Left ventricle myocardium inferior (tissue), 1 donor: ENCODE measurements at regions not wholly inside any gene's neighbourhood (a gene's known extent, or its start where the extent isn't known, plus 50 kb on each side); places are given as distances from the start of the nearest gene placed in this dataset.

ENCODE experiments used
- DNase-seq: peaks from one replicate; pipeline ENCODE4 v3.0.0-alpha.2; 2020
- H3K27ac ChIP-seq: fragments of 200-600 bp; replicated peaks from 2 replicates; pipeline ENCODE4 v1.8.0; 2021
- H3K27me3 ChIP-seq: fragments of 200-600 bp; 2 replicates; pipeline ENCODE4 v1.8.0; 2021; ENCODE audit warnings: low read depth
- H3K36me3 ChIP-seq: fragments of 200-600 bp; 2 replicates; pipeline ENCODE4 v1.8.0; 2021
- H3K4me1 ChIP-seq: fragments of 200-600 bp; 2 replicates; pipeline ENCODE4 v1.8.0; 2021
- H3K4me3 ChIP-seq: fragments of 200-600 bp; 2 replicates; pipeline ENCODE4 v1.8.0; 2021; ENCODE audit warnings: mild to moderate bottlenecking, moderate library complexity
- H3K9me3 ChIP-seq: fragments of 200-600 bp; replicated peaks from 2 replicates; pipeline ENCODE4 v1.8.0; 2021
- CTCF ChIP-seq: fragments of 200-600 bp; IDR thresholded peaks from 2 replicates; pipeline ENCODE4 v1.8.0; 2021; ENCODE audit warnings: antibody characterized with exemption, mild to moderate bottlenecking, borderline replicate concordance
- intact Hi-C: fragments of 100-400 bp; cut with micrococcal nuclease; formaldehyde crosslinking; loops from one replicate; pipeline ENCODE4 v1.11.0; 2022
- donor health status: DM: no; HTN: yes; CAD: no; lungs with severe emphysema.

- no peak for DNase-seq
- Histone ChIP-seq H3K27me3 (no peaks in the 10 kb centered on the region), H3K9me3 (no peaks in the 10 kb centered on the region), H3K4me3 (no peak overlapping the region), H3K36me3 (no peaks in the 10 kb centered on the region), H3K4me1 (no peaks in the 10 kb centered on the region), H3K27ac (no peak overlapping the region)
- intact Hi-C loops: no loop called here
- TF ChIP-seq CTCF: no peak
Measured at GRCh38 chr7:49127359-49127913, 203.1 kb downstream of the CDC14C start.

GRCh38 chr7:49137978-49138377 lies 213.6 kb downstream of the CDC14C start:
- Histone ChIP-seq H3K27ac (no peak overlapping the region), H3K4me1 (no peaks in the 10 kb centered on the region), H3K9me3 (no peaks in the 10 kb centered on the region), H3K4me3 (no peak overlapping the region), H3K27me3 (no peaks in the 10 kb centered on the region), H3K36me3 (no peaks in the 10 kb centered on the region)
- no peak for TF ChIP-seq CTCF
- intact Hi-C loops: no loop called here
- DNase-seq: no peak

DNA sequence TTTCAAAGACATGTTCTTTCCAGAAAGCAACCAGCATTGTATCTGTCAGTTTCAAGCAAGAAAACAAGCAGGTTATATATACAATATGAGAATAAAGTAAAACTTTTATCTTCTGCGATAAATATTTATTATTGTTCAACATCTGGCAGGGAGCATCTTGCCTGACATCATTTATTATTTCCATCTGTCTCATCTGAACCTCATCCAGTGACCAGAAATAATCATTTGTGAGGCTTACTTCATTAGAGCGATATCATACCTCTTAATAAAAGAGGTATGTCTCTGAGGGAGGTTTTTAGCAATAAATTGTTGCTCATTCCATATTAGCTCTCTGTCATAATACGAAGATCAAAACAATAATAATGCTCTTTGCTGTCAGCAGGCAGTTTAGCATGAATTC lies 226.1 kb downstream of the CDC14C start:
- Histone ChIP-seq H3K27ac (no peak overlapping the region), H3K36me3 (no peaks in the 10 kb centered on the region), H3K4me3 (no peak overlapping the region), H3K27me3 (no peaks in the 10 kb centered on the region), H3K9me3 (no peaks in the 10 kb centered on the region), H3K4me1 (no peaks in the 10 kb centered on the region)
- intact Hi-C loops: no loop called here
- no peak for DNase-seq
- no peak for TF ChIP-seq CTCF

- Histone ChIP-seq H3K4me1 (no peaks in the 10 kb centered on the region), H3K27ac (no peak overlapping the region), H3K36me3 (no peaks in the 10 kb centered on the region), H3K27me3 (no peaks in the 10 kb centered on the region), H3K9me3 (no peaks in the 10 kb centered on the region), H3K4me3 (no peak overlapping the region)
- intact Hi-C loops: no loop called here
- no peak for TF ChIP-seq CTCF
- no peak for DNase-seq
Measured at GRCh38 chr7:49151146-49151545, 226.8 kb downstream of the CDC14C start.

DNA sequence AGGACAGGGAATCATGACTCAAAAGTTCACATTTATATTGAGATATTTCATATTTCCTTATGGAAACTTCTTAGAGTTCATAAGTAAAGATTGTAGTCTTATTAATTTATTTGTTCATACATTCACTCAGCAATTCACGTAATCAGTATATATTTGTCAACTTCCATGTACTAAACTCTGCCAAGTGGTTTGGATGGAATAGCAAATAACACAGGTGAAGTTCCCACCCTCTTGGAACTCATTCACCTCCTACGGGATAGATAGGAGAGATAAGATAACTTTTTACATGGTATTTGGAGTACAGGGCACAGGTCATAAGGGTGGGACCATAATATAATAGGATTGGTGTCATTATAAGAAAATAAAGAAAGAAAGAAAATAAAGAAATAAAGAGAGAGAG lies 234.0 kb downstream of the CDC14C start:
- H3K4me3 ChIP-seq: no peak overlapping the region
- intact Hi-C loops: no loop called here
- no peak overlapping the region for H3K27ac ChIP-seq
- H3K36me3 ChIP-seq: no peaks in the 10 kb centered on the region
- TF ChIP-seq CTCF: no peak
- no peak for DNase-seq
- H3K27me3 ChIP-seq: no peaks in the 10 kb centered on the region
- no peaks in the 10 kb centered on the region for H3K4me1 ChIP-seq
- no peaks in the 10 kb centered on the region for H3K9me3 ChIP-seq

DNA sequence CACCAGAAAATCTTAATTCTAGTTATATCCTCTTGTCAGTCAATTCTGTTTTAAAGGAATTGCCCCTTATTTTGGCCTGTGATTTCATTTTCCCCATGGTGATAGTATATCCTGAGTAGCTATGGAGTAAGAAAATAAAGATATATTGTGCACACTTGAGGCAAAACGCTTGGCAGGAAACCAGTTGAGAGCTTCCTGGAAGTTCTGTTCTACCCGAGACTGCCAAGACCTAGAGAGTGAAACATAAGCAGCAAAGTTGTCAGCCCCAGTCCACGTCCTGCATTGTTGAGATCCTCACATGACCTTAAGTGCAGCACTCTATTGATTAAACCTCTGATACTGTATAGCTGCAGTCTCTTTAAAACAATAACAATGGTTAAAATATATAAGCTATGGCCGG lies 235.2 kb downstream of the CDC14C start:
- no peaks in the 10 kb centered on the region for H3K27me3 ChIP-seq
- no peak for DNase-seq
- TF ChIP-seq CTCF: no peak
- intact Hi-C loops: no loop called here
- no peak overlapping the region for H3K27ac ChIP-seq
- no peaks in the 10 kb centered on the region for H3K9me3 ChIP-seq
- no peaks in the 10 kb centered on the region for H3K4me1 ChIP-seq
- H3K4me3 ChIP-seq: no peak overlapping the region
- no peaks in the 10 kb centered on the region for H3K36me3 ChIP-seq
